Keratinocyte (primary cell): ENCODE measurements at regions not wholly inside any gene's neighbourhood (a gene's known extent, or its start where the extent isn't known, plus 50 kb on each side); places are given as distances from the start of the nearest gene placed in this dataset.

Experiments used
- DNase-seq: peaks from one replicate; pipeline ENCODE4 v3.0.0-alpha.2; 2011; ENCODE audit warnings: low read depth, missing footprints, low spot score
- FAIRE-seq: peaks from 2 replicates; lab custom pipeline; 2011; peaks lifted over from hg19 to GRCh38; lab: Jason Lieb, UNC
- H2AFZ ChIP-seq: 2 replicates; pipeline ENCODE4 v1.6.0; 2012; ENCODE audit warnings: low read length, control low read depth, inconsistent platforms; ENCODE audit not compliant: control insufficient read depth
- H3K27ac ChIP-seq: 2 replicates; pipeline ENCODE4 v1.5.1; 2011; ENCODE audit warnings: low read length; ENCODE audit not compliant: control insufficient read depth, insufficient read depth
- H3K27me3 ChIP-seq: 3 replicates; pipeline ENCODE4 v1.6.0; 2011; ENCODE audit warnings: low read length; ENCODE audit not compliant: control insufficient read depth, insufficient read depth; ENCODE audit errors: extremely low read depth
- H3K36me3 ChIP-seq, 2 experiments: 2 replicates in 1 of 2; 3 replicates in 1 of 2; pipeline ENCODE4 v1.5.1; 2011; ENCODE audit warnings: low read length in 2 of 2, mild to moderate bottlenecking in 1 of 2; ENCODE audit not compliant: control insufficient read depth in 2 of 2, insufficient read depth in 2 of 2; ENCODE audit errors: extremely low read depth in 1 of 2
- H3K4me1 ChIP-seq: 3 replicates; pipeline ENCODE4 v1.5.1; 2011; ENCODE audit warnings: low read length; ENCODE audit not compliant: control insufficient read depth, insufficient read depth; ENCODE audit errors: extremely low read depth
- H3K4me2 ChIP-seq: 3 replicates; pipeline ENCODE4 v1.6.0; 2011; ENCODE audit warnings: low read depth, low read length; ENCODE audit not compliant: control insufficient read depth, insufficient read depth; ENCODE audit errors: extremely low read depth
- H3K4me3 ChIP-seq, 3 experiments: fragments of 200-600 bp in 1 of 3; sonication (generic) in 1 of 3; 2 replicates in 2 of 3; 3 replicates in 1 of 3; pipeline ENCODE4 v1.5.1; 2011 to 2016; ENCODE audit warnings: low read length in 3 of 3, mild to moderate bottlenecking in 3 of 3, control low read depth in 2 of 3, inconsistent platforms in 1 of 3, low read depth in 1 of 3, mixed read lengths in 1 of 3, mixed run types in 1 of 3, moderate library complexity in 1 of 3; ENCODE audit not compliant: control insufficient read depth in 2 of 3, insufficient read depth in 2 of 3; ENCODE audit errors: extremely low read depth in 1 of 3
- H3K79me2 ChIP-seq: 2 replicates; pipeline ENCODE4 v1.6.0; 2012; ENCODE audit warnings: low read length; ENCODE audit not compliant: control insufficient read depth, insufficient read depth
- H3K9ac ChIP-seq: 3 replicates; pipeline ENCODE4 v1.6.0; 2011; ENCODE audit warnings: low read length; ENCODE audit not compliant: control insufficient read depth, insufficient read depth; ENCODE audit errors: extremely low read depth
- H3K9me1 ChIP-seq: 3 replicates; pipeline ENCODE4 v1.6.0; 2011; ENCODE audit warnings: low read length; ENCODE audit not compliant: control insufficient read depth, insufficient read depth; ENCODE audit errors: extremely low read depth
- H3K9me3 ChIP-seq: 2 replicates; pipeline ENCODE4 v1.5.1; 2012; ENCODE audit warnings: low read depth, low read length; ENCODE audit not compliant: control insufficient read depth
- H4K20me1 ChIP-seq: 3 replicates; pipeline ENCODE4 v1.6.0; 2011; ENCODE audit warnings: low read length; ENCODE audit not compliant: control insufficient read depth, insufficient read depth; ENCODE audit errors: extremely low read depth
- CTCF ChIP-seq, 3 experiments: IDR thresholded peaks in 1 of 3; conservative IDR thresholded peaks in 1 of 3; optimal IDR thresholded peaks in 1 of 3; 2 replicates in 2 of 3; 3 replicates in 1 of 3; pipeline versions ENCODE3 to v1.5.1; 2011; ENCODE audit warnings: low read length in 3 of 3, mild to moderate bottlenecking in 3 of 3, moderate library complexity in 2 of 3, control low read depth in 1 of 3, inconsistent platforms in 1 of 3; ENCODE audit not compliant: insufficient read depth in 2 of 3; ENCODE audit errors: extremely low read depth in 1 of 3
- EZH2 ChIP-seq: IDR thresholded peaks from one replicate; pipeline ENCODE4 v1.6.1; 2012; ENCODE audit warnings: inconsistent platforms, mild to moderate bottlenecking, low read length, moderate library complexity
- dilution Hi-C: fragments of 300-500 bp; cut with MboI; formaldehyde crosslinking; loops from one replicate; pipeline ENCODE4 v1.7.0; 2020; ENCODE audit warnings: low sequenced_read_pairs; ENCODE audit not compliant: extremely low pct_ligation_motif_present

GRCh38 chr16:76696876-76697275 is 419.7 kb downstream of the CNTNAP4 start:
- DNase-seq (no peak), FAIRE-seq (no peak)
- H3K36me3 ChIP-seq = no peaks in the 10 kb centered on the region
- no peaks in the 10 kb centered on the region for H4K20me1 ChIP-seq
- H3K4me1 ChIP-seq = no peaks in the 10 kb centered on the region
- H3K9me1 ChIP-seq = no peaks in the 10 kb centered on the region
- H3K9me3 ChIP-seq = no peaks in the 10 kb centered on the region
- TF ChIP-seq EZH2 (no peak), CTCF (optimal IDR thresholded peaks at IDR 0.05 in 1 of 3, IDR thresholded peaks at IDR 0.05 in 1 of 3, conservative IDR thresholded peaks at IDR 0.05 in 1 of 3; ENCODE audit: extremely low read depth in 1 of 3, insufficient read depth in 2 of 3, low read length in 3 of 3) (no peak)
- no peak overlapping the region for H3K4me2 ChIP-seq
- H3K27me3 ChIP-seq = no peaks in the 10 kb centered on the region
- H3K79me2 ChIP-seq = no peaks in the 10 kb centered on the region
- H2AFZ ChIP-seq = no peak overlapping the region
- dilution Hi-C loops = no loop called here
- no peak overlapping the region for H3K9ac ChIP-seq
- no peak overlapping the region for H3K27ac ChIP-seq
- no peak overlapping the region for H3K4me3 ChIP-seq

GRCh38 chr16:76705892-76706291 is 428.7 kb downstream of the CNTNAP4 start:
- TF ChIP-seq CTCF (optimal IDR thresholded peaks at IDR 0.05 in 1 of 3, IDR thresholded peaks at IDR 0.05 in 1 of 3, conservative IDR thresholded peaks at IDR 0.05 in 1 of 3; ENCODE audit: extremely low read depth in 1 of 3, insufficient read depth in 2 of 3, low read length in 3 of 3) (no peak), EZH2 (no peak)
- DNase-seq (no peak), FAIRE-seq (no peak)
- dilution Hi-C loops = no loop called here
- Histone ChIP-seq H3K36me3 (no peaks in the 10 kb centered on the region), H3K4me3 (no peak overlapping the region), H3K27me3 (no peaks in the 10 kb centered on the region), H3K9me3 (no peaks in the 10 kb centered on the region), H3K27ac (no peak overlapping the region), H3K4me1 (no peaks in the 10 kb centered on the region), H3K9me1 (no peaks in the 10 kb centered on the region), H3K9ac (no peak overlapping the region), H2AFZ (no peak overlapping the region), H3K79me2 (no peaks in the 10 kb centered on the region), H4K20me1 (no peaks in the 10 kb centered on the region), H3K4me2 (no peak overlapping the region)
